OCI-LY7 (cell line): ENCODE measurements at regions not wholly inside any gene's neighbourhood (a gene's known extent, or its start where the extent isn't known, plus 50 kb on each side); places are given as distances from the start of the nearest gene placed in this dataset.

Experiments
- CTCF ChIP-seq: fragments of 200-600 bp; sonication (generic); conservative IDR thresholded peaks from 2 replicates; pipeline ENCODE4 v1.5.1; 2014; ENCODE audit warnings: mild to moderate bottlenecking, antibody characterized with exemption, low read length, moderate library complexity, mixed read lengths
- EZH2phosphoT487 ChIP-seq: fragments of 200-600 bp; sonication (generic); IDR thresholded peaks from 2 replicates; pipeline ENCODE4 v1.6.1; 2018; ENCODE audit warnings: low read depth, borderline replicate concordance, mild to moderate bottlenecking, mixed run types, antibody characterized with exemption, low read length, moderate library complexity, mixed read lengths

GRCh38 chr5:74432216-74432615 lies 208.3 kb downstream of the ENC1 start:
- no peak for TF ChIP-seq EZH2phosphoT487
- TF ChIP-seq CTCF = no peak
